ENCODE measurements at regions not wholly inside any gene's neighbourhood (a gene's known extent, or its start where the extent isn't known, plus 50 kb on each side); places are given as distances from the start of the nearest gene placed in this dataset.

GRCh38 chr5:33079548-33079947, 361.2 kb upstream of the TARS1 start (continued):
- TF ChIP-seq ZBTB33 (IDR thresholded peaks at IDR 0.05), result no peak
- TF ChIP-seq, protein P1, sequence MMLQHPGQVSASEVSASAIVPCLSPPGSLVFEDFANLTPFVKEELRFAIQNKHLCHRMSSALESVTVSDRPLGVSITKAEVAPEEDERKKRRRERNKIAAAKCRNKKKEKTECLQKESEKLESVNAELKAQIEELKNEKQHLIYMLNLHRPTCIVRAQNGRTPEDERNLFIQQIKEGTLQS (IDR thresholded peaks at IDR 0.05), result no peak

GRCh38 chr5:33080287-33080686, 360.5 kb upstream of the TARS1 start:
- no peaks in the 10 kb centered on the region for H3K9me3 ChIP-seq (ENCODE audit: control insufficient read depth in 4 of 4, low read length in 3 of 4)
- H3K36me3 ChIP-seq (ENCODE audit: control insufficient read depth in 4 of 4, insufficient read depth in 3 of 4, low read depth in 1 of 4, low read length in 3 of 4), result no peaks in the 10 kb centered on the region
- no peak overlapping the region for H3K27ac ChIP-seq (ENCODE audit: low read depth in 1 of 2, low read length in 2 of 2)
- no peaks in the 10 kb centered on the region for H3K4me1 ChIP-seq (ENCODE audit: control insufficient read depth in 4 of 4, insufficient read depth in 4 of 4, low read length in 3 of 4)
- 63% methylated on average over 4 of the region's 4 CpGs for WGBS
- H3K27me3 ChIP-seq (ENCODE audit: control insufficient read depth in 4 of 4, insufficient read depth in 4 of 4, low read length in 3 of 4), result no peaks in the 10 kb centered on the region
- DNase-seq (ENCODE audit: low spot score), result no peak
- TF ChIP-seq JUND (IDR thresholded peaks at IDR 0.05) (no peak), NR2F2 (IDR thresholded peaks at IDR 0.05) (peak; percentile 58), RXRA (IDR thresholded peaks at IDR 0.05) (no peak)
- H3K9ac ChIP-seq (ENCODE audit: low read depth in 1 of 2, low read length in 2 of 2), result no peak overlapping the region
- H3K4me3 ChIP-seq (ENCODE audit: low read depth in 1 of 3, low read length in 3 of 3), result no peak overlapping the region

- H3K27ac ChIP-seq (ENCODE audit: low read depth in 1 of 2, low read length in 2 of 2), result no peak overlapping the region
- H3K4me1 ChIP-seq (ENCODE audit: control insufficient read depth in 4 of 4, insufficient read depth in 4 of 4, low read length in 3 of 4), result no peaks in the 10 kb centered on the region
- no peak overlapping the region for H3K9ac ChIP-seq (ENCODE audit: low read depth in 1 of 2, low read length in 2 of 2)
- TF ChIP-seq RAD21 (IDR thresholded peaks at IDR 0.05), result no peak
- no peak for TF ChIP-seq ZBTB33 (IDR thresholded peaks at IDR 0.05)
- no peak for TF ChIP-seq YY1 (IDR thresholded peaks at IDR 0.05)
- no peak for TF ChIP-seq SP1 (IDR thresholded peaks at IDR 0.05)
- TF ChIP-seq HNF4A (conservative IDR thresholded peaks at IDR 0.05), result no peak
- no peak for TF ChIP-seq FOXA2 (IDR thresholded peaks at IDR 0.05)
- TF ChIP-seq EGR1 (IDR thresholded peaks at IDR 0.05; ENCODE audit: low read depth in 2 of 2), result no peak
- TF ChIP-seq, protein P2, sequence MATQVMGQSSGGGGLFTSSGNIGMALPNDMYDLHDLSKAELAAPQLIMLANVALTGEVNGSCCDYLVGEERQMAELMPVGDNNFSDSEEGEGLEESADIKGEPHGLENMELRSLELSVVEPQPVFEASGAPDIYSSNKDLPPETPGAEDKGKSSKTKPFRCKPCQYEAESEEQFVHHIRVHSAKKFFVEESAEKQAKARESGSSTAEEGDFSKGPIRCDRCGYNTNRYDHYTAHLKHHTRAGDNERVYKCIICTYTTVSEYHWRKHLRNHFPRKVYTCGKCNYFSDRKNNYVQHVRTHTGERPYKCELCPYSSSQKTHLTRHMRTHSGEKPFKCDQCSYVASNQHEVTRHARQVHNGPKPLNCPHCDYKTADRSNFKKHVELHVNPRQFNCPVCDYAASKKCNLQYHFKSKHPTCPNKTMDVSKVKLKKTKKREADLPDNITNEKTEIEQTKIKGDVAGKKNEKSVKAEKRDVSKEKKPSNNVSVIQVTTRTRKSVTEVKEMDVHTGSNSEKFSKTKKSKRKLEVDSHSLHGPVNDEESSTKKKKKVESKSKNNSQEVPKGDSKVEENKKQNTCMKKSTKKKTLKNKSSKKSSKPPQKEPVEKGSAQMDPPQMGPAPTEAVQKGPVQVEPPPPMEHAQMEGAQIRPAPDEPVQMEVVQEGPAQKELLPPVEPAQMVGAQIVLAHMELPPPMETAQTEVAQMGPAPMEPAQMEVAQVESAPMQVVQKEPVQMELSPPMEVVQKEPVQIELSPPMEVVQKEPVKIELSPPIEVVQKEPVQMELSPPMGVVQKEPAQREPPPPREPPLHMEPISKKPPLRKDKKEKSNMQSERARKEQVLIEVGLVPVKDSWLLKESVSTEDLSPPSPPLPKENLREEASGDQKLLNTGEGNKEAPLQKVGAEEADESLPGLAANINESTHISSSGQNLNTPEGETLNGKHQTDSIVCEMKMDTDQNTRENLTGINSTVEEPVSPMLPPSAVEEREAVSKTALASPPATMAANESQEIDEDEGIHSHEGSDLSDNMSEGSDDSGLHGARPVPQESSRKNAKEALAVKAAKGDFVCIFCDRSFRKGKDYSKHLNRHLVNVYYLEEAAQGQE (IDR thresholded peaks at IDR 0.05), result no peak
- TF ChIP-seq, protein P3, sequence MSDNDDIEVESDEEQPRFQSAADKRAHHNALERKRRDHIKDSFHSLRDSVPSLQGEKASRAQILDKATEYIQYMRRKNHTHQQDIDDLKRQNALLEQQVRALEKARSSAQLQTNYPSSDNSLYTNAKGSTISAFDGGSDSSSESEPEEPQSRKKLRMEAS (IDR thresholded peaks at IDR 0.05), result no peak
- TF ChIP-seq HNF4G (IDR thresholded peaks at IDR 0.05), result no peak
- no peak for TF ChIP-seq TAF1 (conservative IDR thresholded peaks at IDR 0.05)
- no peak for TF ChIP-seq GABPA (IDR thresholded peaks at IDR 0.05 in 1 of 2, conservative IDR thresholded peaks at IDR 0.05 in 1 of 2)
- TF ChIP-seq, protein P1 (IDR thresholded peaks at IDR 0.05), result no peak
- TF ChIP-seq JUND (IDR thresholded peaks at IDR 0.05), result no peak
- H3K36me3 ChIP-seq (ENCODE audit: control insufficient read depth in 4 of 4, insufficient read depth in 3 of 4, low read depth in 1 of 4, low read length in 3 of 4), result no peaks in the 10 kb centered on the region
- H3K4me3 ChIP-seq (ENCODE audit: low read depth in 1 of 3, low read length in 3 of 3), result no peak overlapping the region
- H3K27me3 ChIP-seq (ENCODE audit: control insufficient read depth in 4 of 4, insufficient read depth in 4 of 4, low read length in 3 of 4), result no peaks in the 10 kb centered on the region
- WGBS, result 72% methylated on average over 2 of the region's 2 CpGs
- H3K9me3 ChIP-seq (ENCODE audit: control insufficient read depth in 4 of 4, low read length in 3 of 4), result no peaks in the 10 kb centered on the region
- DNase-seq (ENCODE audit: low spot score), result no peak
Observed at GRCh38 chr5:33088176-33088575, 352.6 kb upstream of the TARS1 start.
